GM19025 (cell line): ENCODE measurements at regions not wholly inside any gene's neighbourhood (a gene's known extent, or its start where the extent isn't known, plus 50 kb on each side); places are given as distances from the start of the nearest gene placed in this dataset.

Experiments used
- ATAC-seq: cut with Tn5 transposase; IDR thresholded peaks from one replicate; pipeline ENCODE4 v1.9.1; 2021; ENCODE audit warnings: mild to moderate bottlenecking, low read depth, moderate library complexity; ENCODE audit not compliant: unreplicated experiment

GRCh38 chr2:219692521-219692920 is 65.1 kb downstream of the SLC4A3 start:
- ATAC-seq, result no peak

GRCh38 chr2:219695145-219695709 is 67.8 kb downstream of the SLC4A3 start:
- ATAC-seq, result no peak

GRCh38 chr2:219697811-219698747 is 70.6 kb downstream of the SLC4A3 start:
- ATAC-seq, result no peak

- ATAC-seq, result no peak
These were observed 71.5 kb downstream of the SLC4A3 start for GRCh38 chr2:219698748-219699439.

- ATAC-seq, result no peak
These were observed 72.0 kb downstream of the SLC4A3 start for GRCh38 chr2:219699440-219699821.

- ATAC-seq, result no peak
These were observed 74.6 kb downstream of the SLC4A3 start for GRCh38 chr2:219701847-219702634.

GRCh38 chr2:219702796-219703545 is 75.5 kb downstream of the SLC4A3 start:
- ATAC-seq, result no peak

- no peak for ATAC-seq
These were observed 77.4 kb downstream of the SLC4A3 start for GRCh38 chr2:219704878-219705277.

GRCh38 chr2:219706823-219707281 is 79.4 kb downstream of the SLC4A3 start:
- no peak for ATAC-seq

- no peak for ATAC-seq
These were observed 80.3 kb downstream of the SLC4A3 start for GRCh38 chr2:219707496-219708285.

- no peak for ATAC-seq
These were observed 81.9 kb downstream of the SLC4A3 start for GRCh38 chr2:219709331-219709761.

- no peak for ATAC-seq
These were observed 85.7 kb downstream of the SLC4A3 start for GRCh38 chr2:219713110-219713509.

GRCh38 chr2:219714681-219715400 is 87.4 kb downstream of the SLC4A3 start:
- no peak for ATAC-seq

GRCh38 chr2:219718066-219718465 is 90.6 kb downstream of the SLC4A3 start:
- no peak for ATAC-seq

GRCh38 chr2:219719521-219719920 is 92.1 kb downstream of the SLC4A3 start:
- no peak for ATAC-seq

- ATAC-seq, result no peak
These were observed 93.5 kb downstream of the SLC4A3 start for GRCh38 chr2:219720956-219721355.

- ATAC-seq, result no peak
These were observed 94.9 kb downstream of the SLC4A3 start for GRCh38 chr2:219722276-219722879.

GRCh38 chr2:219723311-219723710 is 95.9 kb downstream of the SLC4A3 start:
- no peak for ATAC-seq
